DLD1 (cell line): ENCODE measurements at regions not wholly inside any gene's neighbourhood (a gene's known extent, or its start where the extent isn't known, plus 50 kb on each side); places are given as distances from the start of the nearest gene placed in this dataset.

Experiments
- in situ Hi-C: cut with HindIII; loops from 2 replicates; pipeline ENCODE4 v1.10.0; 2017; ENCODE audit warnings: low sequenced_read_pairs

GRCh38 chr3:117281371-117281770 lies 571.8 kb downstream of the TUSC7 start:
- in situ Hi-C loops: no loop called here

- in situ Hi-C loops: no loop called here
Observed at GRCh38 chr3:117282566-117282965, 573.0 kb downstream of the TUSC7 start.

- in situ Hi-C loops: no loop called here
Observed at GRCh38 chr3:117285737-117286136, 576.2 kb downstream of the TUSC7 start.

GRCh38 chr3:117286488-117286887 lies 576.9 kb downstream of the TUSC7 start:
- in situ Hi-C loops: no loop called here

- in situ Hi-C loops: no loop called here
Observed at GRCh38 chr3:117287602-117288001, 578.0 kb downstream of the TUSC7 start.

DNA sequence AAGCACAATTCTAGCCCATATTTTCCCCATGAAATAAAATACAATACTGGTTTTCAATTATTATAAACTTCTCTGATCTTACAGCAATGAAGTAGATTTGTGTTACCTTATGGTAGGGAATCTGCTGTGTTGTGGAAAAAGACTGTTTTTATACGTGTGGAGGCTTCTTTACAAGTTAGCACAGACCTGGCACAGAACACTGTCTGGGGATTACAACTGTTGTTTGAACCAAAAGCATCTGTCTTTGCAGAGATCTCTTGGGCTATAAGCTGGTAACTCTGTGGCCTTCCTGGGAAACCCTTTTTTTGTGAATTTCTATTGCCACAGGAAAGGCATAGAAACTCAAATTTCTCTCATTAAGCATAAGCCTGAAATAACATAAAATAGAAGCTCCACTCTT lies 581.9 kb downstream of the TUSC7 start:
- in situ Hi-C loops: no loop called here

DNA sequence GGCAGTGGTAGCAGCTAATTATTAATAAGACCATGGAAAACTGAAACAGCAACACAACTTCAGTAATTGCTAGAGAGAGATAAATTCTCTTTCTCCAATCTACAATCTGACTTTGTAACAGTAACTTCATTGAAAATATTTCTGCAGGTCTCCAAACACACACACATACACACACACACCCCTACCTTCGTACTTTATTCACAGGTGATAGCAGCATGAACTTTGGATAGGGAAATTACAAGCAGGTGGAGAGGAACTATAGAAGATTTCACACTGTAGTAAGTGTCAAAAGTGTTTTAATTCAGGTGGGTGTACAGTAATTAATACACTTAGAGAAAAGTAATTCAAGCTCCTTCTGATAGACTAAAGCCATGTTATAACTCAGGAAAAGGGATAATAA lies 587.5 kb downstream of the TUSC7 start:
- in situ Hi-C loops: no loop called here

GRCh38 chr3:117297541-117297940 lies 588.0 kb downstream of the TUSC7 start:
- in situ Hi-C loops: no loop called here

- in situ Hi-C loops: no loop called here
Observed at GRCh38 chr3:117298273-117298672, 588.7 kb downstream of the TUSC7 start.

DNA sequence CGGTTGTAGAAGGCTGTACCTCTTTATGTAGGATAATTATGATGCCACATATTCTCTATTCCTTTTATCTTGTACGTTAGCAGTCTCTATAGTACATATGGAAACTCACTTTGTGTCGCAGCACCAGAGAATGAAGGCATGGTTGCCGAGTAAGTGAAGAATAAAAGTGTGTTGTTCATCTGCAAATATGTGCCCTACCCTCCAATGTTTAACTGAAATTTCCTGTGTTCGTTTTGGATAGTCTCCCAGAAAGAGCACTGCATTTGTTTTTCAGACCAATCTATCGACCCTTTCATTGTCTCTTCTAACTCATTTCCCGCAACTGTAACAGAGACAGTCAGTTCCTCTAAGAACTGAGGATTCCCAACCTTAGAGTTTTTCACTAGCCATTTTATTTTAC lies 592.8 kb downstream of the TUSC7 start:
- in situ Hi-C loops: no loop called here

DNA sequence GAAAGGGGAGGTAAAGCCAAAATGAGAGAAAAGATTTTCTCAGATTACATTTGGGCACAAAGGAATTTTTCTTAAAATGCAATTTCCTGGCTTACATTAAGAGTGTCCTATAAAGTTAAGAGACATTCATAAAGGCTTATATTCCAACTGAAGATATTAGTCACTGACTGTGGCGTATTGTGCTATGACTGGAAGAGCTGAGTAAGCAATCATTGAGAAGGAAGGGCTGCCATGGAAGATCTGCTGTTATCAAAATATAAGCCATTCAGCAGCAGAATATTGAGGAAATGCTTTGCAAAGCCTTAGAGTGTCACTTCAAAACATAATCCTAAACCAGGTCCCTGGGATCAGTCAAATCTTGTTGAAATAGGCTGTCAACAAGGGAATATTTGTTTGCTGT lies 593.9 kb downstream of the TUSC7 start:
- in situ Hi-C loops: no loop called here

GRCh38 chr3:117304681-117305080 lies 595.1 kb downstream of the TUSC7 start:
- in situ Hi-C loops: no loop called here

DNA sequence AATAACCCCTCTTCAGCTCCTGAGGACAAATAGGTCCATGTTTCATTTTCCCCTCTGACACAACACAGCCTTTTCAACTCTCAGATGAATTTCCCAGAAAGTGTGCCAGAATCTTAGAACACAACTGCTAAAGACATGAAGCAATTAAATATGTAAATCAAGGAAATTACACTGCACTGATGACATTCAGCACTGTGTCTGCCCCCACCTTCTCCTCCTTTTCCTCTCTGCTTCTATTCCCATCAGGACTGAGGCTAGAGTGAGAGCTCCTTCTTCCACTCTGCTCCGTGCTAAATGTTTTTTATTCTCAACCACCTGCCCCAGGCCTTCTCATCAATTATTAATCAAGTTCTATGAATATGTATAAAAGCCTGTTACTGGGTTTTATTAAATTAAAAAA lies 596.1 kb downstream of the TUSC7 start:
- in situ Hi-C loops: no loop called here

- in situ Hi-C loops: no loop called here
Observed at GRCh38 chr3:117306299-117306698, 596.7 kb downstream of the TUSC7 start.

DNA sequence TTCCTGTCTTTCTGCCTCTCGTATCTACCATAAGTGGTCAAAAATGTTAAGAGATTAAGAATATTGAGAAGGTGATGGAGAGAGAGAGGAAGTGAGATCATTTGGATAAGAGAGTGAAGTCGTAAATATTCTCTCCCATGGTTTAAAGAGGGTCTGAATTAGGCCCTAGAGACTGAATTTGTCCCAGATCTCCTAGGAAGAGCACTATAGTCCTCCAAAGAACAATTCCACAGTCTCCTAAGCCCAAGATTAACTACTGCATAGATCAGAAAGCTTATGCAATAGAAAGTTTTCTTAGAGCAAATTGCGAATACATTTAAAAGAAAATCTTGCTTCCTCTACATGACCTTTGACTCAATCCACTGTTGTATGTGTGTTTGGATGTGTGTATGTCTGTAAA lies 598.8 kb downstream of the TUSC7 start:
- in situ Hi-C loops: no loop called here

DNA sequence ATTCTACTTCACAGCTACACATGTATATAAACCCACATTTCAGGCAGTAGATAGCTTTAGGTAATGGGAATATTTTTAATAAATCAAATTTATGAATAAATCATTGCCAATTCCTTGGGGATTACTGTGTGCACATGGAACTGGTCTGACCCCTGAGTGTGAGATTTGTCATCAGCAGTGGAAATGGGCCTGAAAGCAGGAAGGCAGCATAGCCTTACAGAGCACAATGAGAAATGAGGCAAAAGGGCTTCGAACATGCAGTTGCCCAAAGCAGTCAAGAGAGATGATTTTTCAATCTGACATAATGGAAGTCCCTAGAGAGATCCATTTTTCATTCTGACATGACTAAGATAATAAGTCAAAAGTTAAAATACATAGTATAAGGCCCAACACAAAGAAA lies 599.2 kb downstream of the TUSC7 start:
- in situ Hi-C loops: no loop called here

DNA sequence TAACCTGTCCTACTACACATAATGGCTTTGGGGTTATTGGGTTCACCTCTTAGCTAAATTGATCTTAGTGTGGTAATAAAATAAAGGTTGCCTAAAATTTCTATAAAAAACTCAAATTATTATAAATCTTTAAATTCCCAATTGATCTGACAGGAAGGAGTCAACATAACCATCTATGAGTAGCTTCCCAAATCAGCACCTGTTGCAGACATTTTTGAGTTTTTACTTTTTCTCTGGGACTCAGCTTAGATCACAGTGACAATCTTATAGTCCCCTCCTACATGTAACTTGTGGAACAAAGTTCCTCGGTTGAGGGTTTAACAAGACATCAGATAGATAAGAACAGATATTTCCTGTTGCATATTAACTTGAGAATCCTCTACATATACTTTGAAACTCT lies 601.0 kb downstream of the TUSC7 start:
- in situ Hi-C loops: no loop called here

GRCh38 chr3:117314441-117315150 lies 605.0 kb downstream of the TUSC7 start:
- in situ Hi-C loops: no loop called here

DNA sequence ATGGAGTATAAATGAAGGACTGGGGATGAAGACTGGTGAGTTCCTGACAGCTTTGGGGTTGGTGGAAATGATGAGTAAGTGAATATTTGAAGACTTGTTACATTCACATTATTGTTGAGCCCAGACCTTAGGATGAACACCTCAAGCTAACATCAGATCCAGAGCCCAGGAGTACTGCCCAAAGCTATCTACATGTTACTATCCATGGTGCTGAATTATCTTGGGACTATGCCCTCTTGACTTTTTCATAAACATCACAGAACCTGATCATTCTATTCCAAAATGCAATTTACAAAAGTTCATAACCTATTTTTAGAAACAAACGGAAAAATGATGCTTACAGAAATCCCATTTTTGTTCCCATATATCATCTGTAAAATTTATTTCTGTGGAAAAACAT lies 613.3 kb downstream of the TUSC7 start:
- in situ Hi-C loops: no loop called here

DNA sequence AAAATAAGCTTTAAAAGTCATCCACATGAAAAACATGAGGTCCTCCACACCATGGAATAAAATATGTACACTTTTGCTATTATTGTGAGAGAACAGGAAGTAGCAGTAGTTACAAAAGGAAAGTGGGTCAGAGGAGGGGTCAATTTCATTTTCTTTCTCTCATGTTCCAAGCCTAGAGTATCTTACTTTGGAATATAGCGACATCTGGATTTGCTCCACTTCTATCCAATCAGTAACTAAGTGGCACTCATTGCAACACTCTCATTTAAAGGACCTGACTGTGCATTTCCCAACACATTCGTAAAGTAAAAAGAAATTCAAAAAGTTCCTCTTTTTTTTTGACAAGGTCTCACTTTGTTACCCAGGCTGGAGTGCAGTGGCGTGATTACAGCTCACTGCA lies 637.3 kb downstream of the TUSC7 start:
- in situ Hi-C loops: no loop called here

DNA sequence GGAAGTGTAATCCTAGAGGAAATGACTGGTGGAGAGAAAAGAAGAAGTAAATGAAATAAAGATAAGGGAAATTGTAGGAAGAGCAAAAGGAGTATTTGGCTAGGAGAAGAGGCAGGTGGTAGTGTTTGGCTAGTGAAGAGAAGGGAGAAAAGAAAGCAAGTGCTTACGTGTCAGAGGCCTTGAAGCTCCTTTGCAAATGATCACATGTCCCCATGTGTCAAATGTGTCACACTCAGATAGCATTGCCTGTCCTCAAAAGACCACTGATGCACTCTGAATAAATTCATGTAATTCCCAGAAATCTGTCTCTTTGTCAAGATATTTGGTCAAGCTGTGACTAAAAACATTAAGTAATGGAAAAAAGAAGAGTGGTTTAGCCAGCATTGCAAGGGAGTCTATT lies 639.3 kb downstream of the TUSC7 start:
- in situ Hi-C loops: no loop called here

DNA sequence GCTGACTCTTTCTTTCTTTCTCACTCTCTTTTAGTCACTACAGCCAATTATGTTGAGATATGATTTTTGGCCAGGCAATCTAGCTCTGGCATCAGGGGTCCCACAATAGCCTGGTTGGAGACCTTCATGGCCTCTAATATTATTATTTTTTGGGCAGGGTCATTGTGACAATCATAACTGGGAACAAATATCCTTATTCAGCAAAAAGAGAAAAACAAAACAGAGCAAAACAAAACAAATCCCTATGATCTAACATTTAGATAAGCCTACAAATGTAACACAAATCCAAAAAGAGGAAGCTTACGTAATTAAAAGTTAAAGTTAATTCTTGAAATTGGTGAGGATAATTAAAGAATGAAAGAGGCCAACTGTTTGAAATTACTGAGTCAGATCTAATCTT lies 640.0 kb downstream of the TUSC7 start:
- in situ Hi-C loops: no loop called here

- in situ Hi-C loops: no loop called here
Observed at GRCh38 chr3:117350371-117350770, 640.8 kb downstream of the TUSC7 start.
